ENCODE measurements at regions not wholly inside any gene's neighbourhood (a gene's known extent, or its start where the extent isn't known, plus 50 kb on each side); places are given as distances from the start of the nearest gene placed in this dataset.
"Not testable (repeated sequence)": the region's sequence is repeated elsewhere in the genome, so short reads cannot be mapped to it uniquely, and the experiment has no call there.

GRCh38 chr3:26964836-26965235 is 342.3 kb downstream of the LRRC3B start:
- DNase-seq = no peak

- no peak for DNase-seq
Observed at GRCh38 chr3:26967501-26967900, 344.9 kb downstream of the LRRC3B start.

- no peak for DNase-seq
Observed at GRCh38 chr3:26984416-26985390, 362.1 kb downstream of the LRRC3B start.

- DNase-seq = peak; percentile 2
Observed at GRCh38 chr3:26989037-26989436, 366.5 kb downstream of the LRRC3B start.

GRCh38 chr3:26997226-26997625 is 372.0 kb downstream of the NEK10 start:
- no peak for DNase-seq

- no peak for DNase-seq
Observed at GRCh38 chr3:27010834-27011233, 358.3 kb downstream of the NEK10 start.

- DNase-seq = no peak
Observed at GRCh38 chr3:27022096-27022761, 347.0 kb downstream of the NEK10 start.

- DNase-seq = no peak
Observed at GRCh38 chr3:27024493-27024892, 344.7 kb downstream of the NEK10 start.

- no peak for DNase-seq
Observed at GRCh38 chr3:27025718-27026117, 343.5 kb downstream of the NEK10 start.

- no peak for DNase-seq
Observed at GRCh38 chr3:27031476-27031875, 337.7 kb downstream of the NEK10 start.

- no peak for DNase-seq
Observed at GRCh38 chr3:27034255-27034654, 334.9 kb downstream of the NEK10 start.

- DNase-seq = no peak
Observed at GRCh38 chr3:27040674-27041073, 328.5 kb downstream of the NEK10 start.

- not testable (repeated sequence) for DNase-seq
Observed at GRCh38 chr3:27042541-27042940, 326.6 kb downstream of the NEK10 start.

GRCh38 chr3:27043328-27043955 is 325.7 kb downstream of the NEK10 start:
- DNase-seq = no peak

GRCh38 chr3:27044931-27045481 is 324.2 kb downstream of the NEK10 start:
- no peak for DNase-seq

- DNase-seq = no peak
Observed at GRCh38 chr3:27046351-27046750, 322.8 kb downstream of the NEK10 start.

- no peak for DNase-seq
Observed at GRCh38 chr3:27049792-27050191, 319.4 kb downstream of the NEK10 start.

- not testable (repeated sequence) for DNase-seq
Observed at GRCh38 chr3:27051527-27051926, 317.7 kb downstream of the NEK10 start.

GRCh38 chr3:27056326-27056725 is 312.9 kb downstream of the NEK10 start:
- DNase-seq = no peak

- no peak for DNase-seq
Observed at GRCh38 chr3:27059489-27059888, 309.7 kb downstream of the NEK10 start.
